SK-N-SH (cell line): ENCODE measurements at regions not wholly inside any gene's neighbourhood (a gene's known extent, or its start where the extent isn't known, plus 50 kb on each side); places are given as distances from the start of the nearest gene placed in this dataset.

Experiments used
- CTCF ChIA-PET: fragments of 300-600, 350-600 bp; formaldehyde crosslinking; extraction: SDS; loops from one replicate; lab custom pipeline; 2021; lab: Yijun Ruan, JAX
- POLR2A ChIA-PET: fragments of 350-600 bp; sonication (Branson Sonifier 250); formaldehyde crosslinking; extraction: SDS; loops from one replicate; lab custom pipeline; 2020; ENCODE audit warnings: antibody characterized with exemption, inconsistent platforms; lab: Yijun Ruan, JAX
- DNase-seq: peaks from one replicate; pipeline ENCODE4 v3.0.0; 2012
- H2AFZ ChIP-seq: fragments of 200-600 bp; sonication (generic); 2 replicates; pipeline ENCODE4 v1.8.1; 2016; ENCODE audit warnings: antibody characterized with exemption, mild to moderate bottlenecking, low read depth
- H3F3A ChIP-seq: fragments of 200-600 bp; sonication (generic); replicated peaks from 2 replicates; pipeline ENCODE3; 2016; ENCODE audit warnings: antibody characterized with exemption, mild to moderate bottlenecking; ENCODE audit not compliant: insufficient read depth
- H3K27ac ChIP-seq, 2 experiments: fragments of 200-500 bp in 1 of 2; fragments of 200-600 bp in 1 of 2; sonication (Bioruptor generic) in 1 of 2; sonication (generic), shearing (Covaris generic) in 1 of 2; 2 replicates each; pipeline versions ENCODE4 v1.5.1 to v1.6.1; 2014 to 2016; ENCODE audit warnings: low read depth in 2 of 2, inconsistent platforms in 1 of 2, low read length in 1 of 2, mild to moderate bottlenecking in 1 of 2, mixed read lengths in 1 of 2
- H3K27me3 ChIP-seq: fragments of 200-600 bp; sonication (generic), shearing (Covaris generic); 2 replicates; pipeline ENCODE4 v1.6.1; 2016; ENCODE audit warnings: mixed run types; ENCODE audit not compliant: insufficient read depth
- H3K36me3 ChIP-seq, 2 experiments: fragments of 200-500 bp in 1 of 2; fragments of 200-600 bp in 1 of 2; sonication (Bioruptor generic) in 1 of 2; sonication (generic) in 1 of 2; replicated peaks in 1 of 2; 2 replicates each; pipeline versions ENCODE3 to v1.5.1; 2014 to 2016; ENCODE audit warnings: low read length in 1 of 2, mild to moderate bottlenecking in 1 of 2; ENCODE audit not compliant: insufficient read depth in 2 of 2, control insufficient read depth in 1 of 2
- H3K4me1 ChIP-seq, 2 experiments: fragments of 200-500 bp in 1 of 2; fragments of 200-600 bp in 1 of 2; sonication (Bioruptor generic) in 1 of 2; sonication (generic), shearing (Covaris generic) in 1 of 2; 2 replicates each; pipeline versions ENCODE4 v1.5.1 to v1.6.1; 2014 to 2016; ENCODE audit warnings: low read depth in 1 of 2, low read length in 1 of 2, mixed run types in 1 of 2; ENCODE audit not compliant: insufficient read depth in 2 of 2, control insufficient read depth in 1 of 2
- H3K4me2 ChIP-seq: fragments of 200-600 bp; sonication (generic), shearing (Covaris generic); 2 replicates; pipeline ENCODE4 v1.6.1; 2017; ENCODE audit warnings: mixed run types
- H3K4me3 ChIP-seq, 2 experiments: fragments of 200-500 bp in 1 of 2; fragments of 200-600 bp in 1 of 2; sonication (Bioruptor generic) in 1 of 2; sonication (generic), shearing (Covaris generic) in 1 of 2; 2 replicates each; pipeline versions ENCODE4 v1.5.1 to v1.8.1; 2014 to 2016; ENCODE audit warnings: low read depth in 2 of 2, inconsistent platforms in 1 of 2, low read length in 1 of 2, mild to moderate bottlenecking in 1 of 2, mixed read lengths in 1 of 2, moderate library complexity in 1 of 2
- H3K79me2 ChIP-seq: fragments of 200-600 bp; sonication (generic); 2 replicates; pipeline ENCODE4 v1.8.1; 2017; ENCODE audit warnings: mild to moderate bottlenecking; ENCODE audit not compliant: insufficient read depth
- H3K9ac ChIP-seq: fragments of 200-600 bp; sonication (generic); 2 replicates; pipeline ENCODE4 v1.6.1; 2017; ENCODE audit warnings: mixed run types
- H3K9me2 ChIP-seq: fragments of 200-600 bp; sonication (generic); 2 replicates; pipeline ENCODE4 v1.6.1; 2017; ENCODE audit warnings: mixed run types
- H3K9me3 ChIP-seq: fragments of 200-600 bp; sonication (generic); 2 replicates; pipeline ENCODE4 v1.6.1; 2017; ENCODE audit warnings: mixed run types, mild to moderate bottlenecking, moderate library complexity
- H4K20me1 ChIP-seq: fragments of 200-600 bp; sonication (generic); 2 replicates; pipeline ENCODE4 v1.6.1; 2017; ENCODE audit warnings: mild to moderate bottlenecking, mixed run types; ENCODE audit not compliant: insufficient read depth
- CHD2 ChIP-seq: fragments of 150-350 bp; IDR thresholded peaks from 2 replicates; pipeline ENCODE4 v1.6.1; 2018; ENCODE audit warnings: low read length; ENCODE audit not compliant: partially characterized antibody
- CTCF ChIP-seq: fragments of 200-600 bp; sonication (generic); IDR thresholded peaks from 2 replicates; pipeline ENCODE4 v1.6.1; 2017; ENCODE audit warnings: antibody characterized with exemption, mild to moderate bottlenecking, moderate library complexity
- EZH2phosphoT487 ChIP-seq: fragments of 200-600 bp; sonication (generic); IDR thresholded peaks from 2 replicates; pipeline ENCODE4 v1.6.1; 2017; ENCODE audit warnings: low read depth, mixed run types, mild to moderate bottlenecking, antibody characterized with exemption, moderate library complexity, borderline replicate concordance
- FOSL2 ChIP-seq: IDR thresholded peaks from 2 replicates; pipeline ENCODE4 v1.4.0; 2012; ENCODE audit warnings: low read depth, mild to moderate bottlenecking, moderate library complexity, borderline replicate concordance
- FOXJ3 ChIP-seq: sonication (generic); formaldehyde crosslinking; IDR thresholded peaks from 2 replicates; pipeline ENCODE4 v1.5.1; 2020; ENCODE audit warnings: mild to moderate bottlenecking, missing genetic modification reagents
- GABPA ChIP-seq: IDR thresholded peaks from 2 replicates; pipeline ENCODE4 v1.4.0; 2012; ENCODE audit warnings: low read depth, mild to moderate bottlenecking
- IRF3 ChIP-seq: fragments of 150-350 bp; IDR thresholded peaks from 2 replicates; pipeline ENCODE4 v1.6.1; 2016; ENCODE audit warnings: mild to moderate bottlenecking, low read depth, low read length
- MXI1 ChIP-seq: IDR thresholded peaks from 2 replicates; pipeline ENCODE4 v1.6.1; 2012; ENCODE audit warnings: mild to moderate bottlenecking, low read depth, low read length, improper control_type of control experiment
- NRF1 ChIP-seq: IDR thresholded peaks from 2 replicates; pipeline ENCODE4 v1.6.1; 2012; ENCODE audit warnings: low read depth, mild to moderate bottlenecking, low read length
- POLR2AphosphoS5 ChIP-seq: IDR thresholded peaks from 2 replicates; pipeline ENCODE4 v1.6.1; 2012; ENCODE audit warnings: low read depth, low read length
- RAD21 ChIP-seq: IDR thresholded peaks from 2 replicates; pipeline ENCODE4 v1.6.1; 2012; ENCODE audit warnings: mild to moderate bottlenecking, low read length
- REST ChIP-seq: IDR thresholded peaks from 2 replicates; pipeline ENCODE4 v1.6.1; 2012; ENCODE audit warnings: mild to moderate bottlenecking, low read depth, low read length, moderate library complexity
- RFX5 ChIP-seq: IDR thresholded peaks from 2 replicates; pipeline ENCODE4 v1.6.1; 2012; ENCODE audit warnings: mild to moderate bottlenecking, improper control_type of control experiment, low read length
- SIN3A ChIP-seq: IDR thresholded peaks from 2 replicates; pipeline ENCODE4 v1.6.1; 2012; ENCODE audit warnings: low read depth, mild to moderate bottlenecking, low read length, moderate library complexity, borderline replicate concordance
- SMC3 ChIP-seq: IDR thresholded peaks from 2 replicates; pipeline ENCODE4 v1.6.1; 2012; ENCODE audit warnings: low read depth, low read length, improper control_type of control experiment
- YY1 ChIP-seq: IDR thresholded peaks from 2 replicates; pipeline ENCODE4 v1.4.0; 2012; ENCODE audit warnings: low read depth, mild to moderate bottlenecking
- WGBS: methylation state at CpG from one replicate; pipeline ENCODE4 v1.1.6; 2017; ENCODE audit warnings: low lambda C conversion rate; 5-methylcytosine and 5-hydroxymethylcytosine counted together
- TF ChIP-seq, protein P1 (sequence below): IDR thresholded peaks from 2 replicates; pipeline ENCODE4 v1.4.0; 2012; ENCODE audit warnings: low read depth
- TF ChIP-seq, protein P2 (sequence below): IDR thresholded peaks from 2 replicates; pipeline ENCODE4 v1.4.0; 2012; ENCODE audit warnings: low read depth, borderline replicate concordance
- TF ChIP-seq, protein P3 (sequence below): fragments of 150-350 bp; IDR thresholded peaks from 2 replicates; pipeline ENCODE4 v1.6.1; 2017; ENCODE audit warnings: antibody characterized with exemption, low read length, low read depth, borderline replicate concordance
- TF ChIP-seq, protein P4 (sequence below): IDR thresholded peaks from 2 replicates; pipeline ENCODE4; 2012

DNA sequence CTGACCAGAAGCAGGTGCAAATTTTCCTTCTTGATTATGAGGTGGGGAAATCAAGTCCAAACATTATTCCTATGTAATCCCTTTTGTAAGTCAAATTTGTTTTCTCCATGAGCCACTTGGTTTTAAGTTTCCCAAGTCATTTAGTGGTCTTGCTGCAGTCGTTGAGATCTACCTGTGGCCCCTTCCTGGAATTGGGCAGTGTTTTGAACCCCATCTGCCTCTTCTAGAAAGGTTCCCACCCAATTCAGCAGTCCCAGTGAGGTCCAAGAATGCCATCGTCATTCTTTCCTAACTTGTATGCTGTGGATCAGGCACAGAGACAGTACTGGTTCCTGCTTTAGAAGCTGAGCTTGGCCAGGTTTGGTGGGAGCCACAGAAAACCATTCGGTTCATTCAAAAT is 77.8 kb upstream of the GNAZ start:
- no peak overlapping the region for H2AFZ ChIP-seq
- H3K4me1 ChIP-seq, result no peaks in the 10 kb centered on the region
- WGBS, result 13% methylated on average over 3 of the region's 3 CpGs
- no peak for TF ChIP-seq RFX5
- no peak for TF ChIP-seq SIN3A
- TF ChIP-seq, protein P1, sequence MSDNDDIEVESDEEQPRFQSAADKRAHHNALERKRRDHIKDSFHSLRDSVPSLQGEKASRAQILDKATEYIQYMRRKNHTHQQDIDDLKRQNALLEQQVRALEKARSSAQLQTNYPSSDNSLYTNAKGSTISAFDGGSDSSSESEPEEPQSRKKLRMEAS, result no peak
- TF ChIP-seq RAD21, result no peak
- TF ChIP-seq REST, result no peak
- TF ChIP-seq, protein P2, sequence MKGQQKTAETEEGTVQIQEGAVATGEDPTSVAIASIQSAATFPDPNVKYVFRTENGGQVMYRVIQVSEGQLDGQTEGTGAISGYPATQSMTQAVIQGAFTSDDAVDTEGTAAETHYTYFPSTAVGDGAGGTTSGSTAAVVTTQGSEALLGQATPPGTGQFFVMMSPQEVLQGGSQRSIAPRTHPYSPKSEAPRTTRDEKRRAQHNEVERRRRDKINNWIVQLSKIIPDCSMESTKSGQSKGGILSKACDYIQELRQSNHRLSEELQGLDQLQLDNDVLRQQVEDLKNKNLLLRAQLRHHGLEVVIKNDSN, result no peak
- no peak for TF ChIP-seq FOXJ3 (CRISPR knock-in tag)
- TF ChIP-seq IRF3, result no peak
- no peak for TF ChIP-seq CHD2
- no peak for TF ChIP-seq NRF1
- no peak for TF ChIP-seq MXI1
- no peak for TF ChIP-seq EZH2phosphoT487
- TF ChIP-seq CTCF, result no peak
- no peak for TF ChIP-seq YY1
- no peak for TF ChIP-seq FOSL2
- TF ChIP-seq, protein P3, sequence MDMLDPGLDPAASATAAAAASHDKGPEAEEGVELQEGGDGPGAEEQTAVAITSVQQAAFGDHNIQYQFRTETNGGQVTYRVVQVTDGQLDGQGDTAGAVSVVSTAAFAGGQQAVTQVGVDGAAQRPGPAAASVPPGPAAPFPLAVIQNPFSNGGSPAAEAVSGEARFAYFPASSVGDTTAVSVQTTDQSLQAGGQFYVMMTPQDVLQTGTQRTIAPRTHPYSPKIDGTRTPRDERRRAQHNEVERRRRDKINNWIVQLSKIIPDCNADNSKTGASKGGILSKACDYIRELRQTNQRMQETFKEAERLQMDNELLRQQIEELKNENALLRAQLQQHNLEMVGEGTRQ, result no peak
- no peak for TF ChIP-seq GABPA
- TF ChIP-seq, protein P4, sequence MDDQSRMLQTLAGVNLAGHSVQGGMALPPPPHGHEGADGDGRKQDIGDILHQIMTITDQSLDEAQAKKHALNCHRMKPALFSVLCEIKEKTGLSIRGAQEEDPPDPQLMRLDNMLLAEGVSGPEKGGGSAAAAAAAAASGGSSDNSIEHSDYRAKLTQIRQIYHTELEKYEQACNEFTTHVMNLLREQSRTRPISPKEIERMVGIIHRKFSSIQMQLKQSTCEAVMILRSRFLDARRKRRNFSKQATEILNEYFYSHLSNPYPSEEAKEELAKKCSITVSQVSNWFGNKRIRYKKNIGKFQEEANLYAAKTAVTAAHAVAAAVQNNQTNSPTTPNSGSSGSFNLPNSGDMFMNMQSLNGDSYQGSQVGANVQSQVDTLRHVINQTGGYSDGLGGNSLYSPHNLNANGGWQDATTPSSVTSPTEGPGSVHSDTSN, result no peak
- TF ChIP-seq POLR2AphosphoS5, result no peak
- TF ChIP-seq SMC3, result no peak
- H3K9me2 ChIP-seq, result peaks cover 4% of the 10 kb centered on the region; the same call in 1 of the 2 replicates
- CTCF ChIA-PET, result interaction anchor here (0.6 kb wide), 1 partner anchor 78 kb away, joined by 3 read pairs; the partner anchor contains the start of gene GNAZ
- H3K4me2 ChIP-seq, result no peak overlapping the region
- H3K4me3 ChIP-seq, result no peak overlapping the region
- no peaks in the 10 kb centered on the region for H3K9me3 ChIP-seq
- H4K20me1 ChIP-seq, result no peaks in the 10 kb centered on the region
- no peaks in the 10 kb centered on the region for H3K36me3 ChIP-seq
- H3K27ac ChIP-seq, result no peak overlapping the region
- no peaks in the 10 kb centered on the region for H3K27me3 ChIP-seq
- no peak for DNase-seq
- no peaks in the 10 kb centered on the region for H3K79me2 ChIP-seq
- H3F3A ChIP-seq, result no peaks in the 10 kb centered on the region
- H3K9ac ChIP-seq, result no peak overlapping the region
- POLR2A ChIA-PET, result no interaction called here
